ENCODE measurements at regions not wholly inside any gene's neighbourhood (a gene's known extent, or its start where the extent isn't known, plus 50 kb on each side); places are given as distances from the start of the nearest gene placed in this dataset.

GRCh38 chr3:66567077-66567476 is 66.3 kb upstream of the LRIG1 start:
- in situ Hi-C loops (cut with MboI), result no loop called here
- H3K9ac ChIP-seq (ENCODE audit: control insufficient read depth, insufficient read depth, low read length), result no peak overlapping the region
- DNase-seq (ENCODE audit: low read depth, low spot score) (no peak), ATAC-seq (no peak), FAIRE-seq (no peak)
- WGBS (ENCODE audit: insufficient coverage, insufficient replicate concordance, low lambda C conversion rate, missing lambda C conversion rate), result 3% methylated on average over 2 of the region's 2 CpGs
- H3K36me3 ChIP-seq (ENCODE audit: control insufficient read depth in 2 of 2, insufficient read depth in 2 of 2, low read length in 1 of 2), result no peaks in the 10 kb centered on the region
- H3K27ac ChIP-seq (ENCODE audit: control insufficient read depth, insufficient read depth), result no peak overlapping the region
- H3K79me2 ChIP-seq (ENCODE audit: control insufficient read depth, insufficient read depth, low read length), result no peaks in the 10 kb centered on the region
- no peaks in the 10 kb centered on the region for H4K20me1 ChIP-seq (ENCODE audit: control insufficient read depth, insufficient read depth)
- POLR2A ChIA-PET, result no interaction called here
- no peaks in the 10 kb centered on the region; a peak in 1 of 4 replicates for H3K27me3 ChIP-seq (replicated peaks in 1 of 2; ENCODE audit: control insufficient read depth in 2 of 2, insufficient read depth in 2 of 2, low read length in 1 of 2)
- BruUV-seq (replicated peaks), result no TSS peak
- intact Hi-C loops (cut with micrococcal nuclease; ENCODE audit: unreplicated experiment), result no loop called here
- SMC1A ChIA-PET (ENCODE audit: uncharacterized antibody, unreplicated experiment), result no interaction called here
- H3K4me1 ChIP-seq (ENCODE audit: control insufficient read depth, insufficient read depth, low read length), result no peaks in the 10 kb centered on the region
- no peak overlapping the region for H2AFZ ChIP-seq (ENCODE audit: control insufficient read depth, low read depth, low read length)
- RAD21 ChIA-PET (ENCODE audit: unreplicated experiment), result interaction anchor here (0.7 kb wide), 1 partner anchor 233 kb away, joined by 3 read pairs; no protein-coding TSS in a partner anchor
- no peak overlapping the region for H3K4me2 ChIP-seq (ENCODE audit: control insufficient read depth, insufficient read depth)
- H3K4me3 ChIP-seq, result no peak overlapping the region
- CTCF ChIA-PET, result no interaction called here
- no peaks in the 10 kb centered on the region for H3K9me3 ChIP-seq (replicated peaks; ENCODE audit: control insufficient read depth, insufficient read depth, low read length)
- TF ChIP-seq ATF2 (IDR thresholded peaks at IDR 0.05; ENCODE audit: low read length), result no peak
- no peak for TF ChIP-seq JUNB (IDR thresholded peaks at IDR 0.05)
- no peak for TF ChIP-seq ATF7 (IDR thresholded peaks at IDR 0.05; ENCODE audit: low read depth)
- no peak for TF ChIP-seq E2F8 (IDR thresholded peaks at IDR 0.05; ENCODE audit: low read depth, partially characterized antibody)
- TF ChIP-seq EGR1 (IDR thresholded peaks at IDR 0.05; ENCODE audit: borderline replicate concordance in 1 of 2, low read depth in 2 of 2, low read length in 2 of 2), result no peak
- no peak for TF ChIP-seq ZNF687 (IDR thresholded peaks at IDR 0.05)
- no peak for TF ChIP-seq RB1 (IDR thresholded peaks at IDR 0.05; ENCODE audit: borderline replicate concordance)
- TF ChIP-seq RAD51 (IDR thresholded peaks at IDR 0.05), result no peak
- no peak for TF ChIP-seq ZNF622 (IDR thresholded peaks at IDR 0.05)
- no peak for TF ChIP-seq CHD1 (IDR thresholded peaks at IDR 0.05; ENCODE audit: low read depth, low read length)
- TF ChIP-seq REST (IDR thresholded peaks at IDR 0.05; ENCODE audit: low read depth, low read length), result no peak

Measured in GM12878 (cell line).